GM12878 (cell line): ENCODE measurements at regions not wholly inside any gene's neighbourhood (a gene's known extent, or its start where the extent isn't known, plus 50 kb on each side); places are given as distances from the start of the nearest gene placed in this dataset.

Experiments used
- CHD1 ChIP-seq: IDR thresholded peaks from 2 replicates; pipeline ENCODE4 v1.6.1; 2012; ENCODE audit warnings: low read depth, low read length, improper control_type of control experiment
- EZH2 ChIP-seq: IDR thresholded peaks from 2 replicates; pipeline ENCODE4 v1.6.1; 2012; ENCODE audit warnings: low read depth, mild to moderate bottlenecking, control low read depth, inconsistent platforms, low read length, borderline replicate concordance; ENCODE audit not compliant: control insufficient read depth
- GABPA ChIP-seq: IDR thresholded peaks from 2 replicates; pipeline ENCODE4 v1.6.1; 2014; ENCODE audit warnings: antibody characterized with exemption, low read depth, mild to moderate bottlenecking, inconsistent platforms
- NR2C2 ChIP-seq: IDR thresholded peaks from 2 replicates; pipeline ENCODE4 v1.6.1; 2011; ENCODE audit warnings: borderline replicate concordance, low read depth; ENCODE audit not compliant: control insufficient read depth, insufficient read length
- STAT1 ChIP-seq: fragments of 450-650 bp; conservative IDR thresholded peaks from 2 replicates; pipeline ENCODE4 v1.6.1; 2014; ENCODE audit warnings: antibody characterized with exemption, mild to moderate bottlenecking
- SUZ12 ChIP-seq: fragments of 200-600 bp; sonication (generic); IDR thresholded peaks from one replicate; pipeline ENCODE4 v1.6.1; 2018; ENCODE audit warnings: antibody characterized with exemption, mild to moderate bottlenecking; ENCODE audit not compliant: unreplicated experiment
- ZBED1 ChIP-seq: IDR thresholded peaks from 2 replicates; pipeline ENCODE4 v1.6.1; 2016; ENCODE audit warnings: borderline replicate concordance
- TF ChIP-seq, protein P1 (sequence below), 3 experiments: IDR thresholded peaks in 2 of 3; conservative IDR thresholded peaks in 1 of 3; 2 replicates each; pipeline ENCODE4 v1.5.1; 2011; ENCODE audit warnings: low read depth in 3 of 3, low read length in 3 of 3, mild to moderate bottlenecking in 3 of 3, control low read depth in 2 of 3, moderate library complexity in 2 of 3, inconsistent platforms in 1 of 3, mixed read lengths in 1 of 3; ENCODE audit not compliant: control insufficient read depth in 2 of 3, insufficient read depth in 1 of 3; ENCODE audit errors: extremely low read depth in 1 of 3
- TF ChIP-seq, protein P2 (sequence below): IDR thresholded peaks from 2 replicates; pipeline ENCODE4 v1.6.1; 2012; ENCODE audit warnings: low read depth, low read length, improper control_type of control experiment

DNA sequence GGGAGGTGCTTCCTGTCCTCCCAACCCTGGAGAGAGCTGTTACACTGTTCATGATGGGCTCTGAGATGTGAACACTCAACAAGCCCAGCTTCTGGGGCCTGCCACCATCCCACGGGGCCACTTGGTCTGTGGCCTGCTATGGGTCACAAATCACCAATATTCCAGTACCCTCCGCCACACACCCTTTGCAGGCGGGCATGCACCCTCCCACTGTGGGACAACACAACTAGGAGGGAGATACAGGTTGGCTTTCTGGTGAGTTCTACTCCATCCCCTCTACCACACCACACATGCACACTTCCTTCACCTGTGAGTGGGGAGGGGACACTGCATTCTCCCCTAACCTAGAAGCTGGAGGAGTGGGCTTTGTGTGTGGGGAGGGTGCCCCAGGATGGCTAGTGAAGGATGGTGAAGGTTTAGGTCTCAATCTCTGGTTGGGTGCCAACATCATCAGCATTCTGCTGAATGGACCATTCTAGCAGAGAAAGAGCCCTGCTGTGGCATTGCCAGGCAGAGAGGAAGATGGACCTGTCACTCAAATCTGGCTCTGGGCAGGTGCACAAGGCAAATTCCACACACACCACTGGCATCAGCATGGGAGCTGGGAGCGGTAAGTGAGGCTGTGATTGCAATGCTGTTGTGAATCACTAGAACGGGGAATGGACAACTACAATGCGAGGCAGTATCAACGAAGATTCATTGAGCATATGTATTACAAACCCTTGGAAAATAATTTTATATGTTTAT lies 175.1 kb downstream of the THBS2 start:
- TF ChIP-seq CHD1 (no peak), ZBED1 (no peak), GABPA (no peak), EZH2 (no peak), STAT1 (no peak), SUZ12 (no peak), NR2C2 (no peak)
- TF ChIP-seq, protein P1, sequence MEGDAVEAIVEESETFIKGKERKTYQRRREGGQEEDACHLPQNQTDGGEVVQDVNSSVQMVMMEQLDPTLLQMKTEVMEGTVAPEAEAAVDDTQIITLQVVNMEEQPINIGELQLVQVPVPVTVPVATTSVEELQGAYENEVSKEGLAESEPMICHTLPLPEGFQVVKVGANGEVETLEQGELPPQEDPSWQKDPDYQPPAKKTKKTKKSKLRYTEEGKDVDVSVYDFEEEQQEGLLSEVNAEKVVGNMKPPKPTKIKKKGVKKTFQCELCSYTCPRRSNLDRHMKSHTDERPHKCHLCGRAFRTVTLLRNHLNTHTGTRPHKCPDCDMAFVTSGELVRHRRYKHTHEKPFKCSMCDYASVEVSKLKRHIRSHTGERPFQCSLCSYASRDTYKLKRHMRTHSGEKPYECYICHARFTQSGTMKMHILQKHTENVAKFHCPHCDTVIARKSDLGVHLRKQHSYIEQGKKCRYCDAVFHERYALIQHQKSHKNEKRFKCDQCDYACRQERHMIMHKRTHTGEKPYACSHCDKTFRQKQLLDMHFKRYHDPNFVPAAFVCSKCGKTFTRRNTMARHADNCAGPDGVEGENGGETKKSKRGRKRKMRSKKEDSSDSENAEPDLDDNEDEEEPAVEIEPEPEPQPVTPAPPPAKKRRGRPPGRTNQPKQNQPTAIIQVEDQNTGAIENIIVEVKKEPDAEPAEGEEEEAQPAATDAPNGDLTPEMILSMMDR (IDR thresholded peaks at IDR 0.05 in 2 of 3, conservative IDR thresholded peaks at IDR 0.05 in 1 of 3; ENCODE audit: control insufficient read depth in 2 of 3, extremely low read depth in 1 of 3, insufficient read depth in 1 of 3, low read depth in 3 of 3, low read length in 3 of 3): no peak
- TF ChIP-seq, protein P2, sequence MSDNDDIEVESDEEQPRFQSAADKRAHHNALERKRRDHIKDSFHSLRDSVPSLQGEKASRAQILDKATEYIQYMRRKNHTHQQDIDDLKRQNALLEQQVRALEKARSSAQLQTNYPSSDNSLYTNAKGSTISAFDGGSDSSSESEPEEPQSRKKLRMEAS: no peak
